CD1c-positive myeloid dendritic cell (primary cell): ENCODE measurements at regions not wholly inside any gene's neighbourhood (a gene's known extent, or its start where the extent isn't known, plus 50 kb on each side); places are given as distances from the start of the nearest gene placed in this dataset.
"Not testable (repeated sequence)": the region's sequence is repeated elsewhere in the genome, so short reads cannot be mapped to it uniquely, and the experiment has no call there.

Experiments used
- DNase-seq: peaks from one replicate; pipeline ENCODE4 v3.0.0-alpha.2; 2016; ENCODE audit errors: extremely low spot score

- DNase-seq = not testable (repeated sequence)
These were observed 183.7 kb upstream of the AKAP13 start for GRCh38 chr15:85196697-85197096.

GRCh38 chr15:85197582-85197981 is 182.8 kb upstream of the AKAP13 start:
- not testable (repeated sequence) for DNase-seq

DNA sequence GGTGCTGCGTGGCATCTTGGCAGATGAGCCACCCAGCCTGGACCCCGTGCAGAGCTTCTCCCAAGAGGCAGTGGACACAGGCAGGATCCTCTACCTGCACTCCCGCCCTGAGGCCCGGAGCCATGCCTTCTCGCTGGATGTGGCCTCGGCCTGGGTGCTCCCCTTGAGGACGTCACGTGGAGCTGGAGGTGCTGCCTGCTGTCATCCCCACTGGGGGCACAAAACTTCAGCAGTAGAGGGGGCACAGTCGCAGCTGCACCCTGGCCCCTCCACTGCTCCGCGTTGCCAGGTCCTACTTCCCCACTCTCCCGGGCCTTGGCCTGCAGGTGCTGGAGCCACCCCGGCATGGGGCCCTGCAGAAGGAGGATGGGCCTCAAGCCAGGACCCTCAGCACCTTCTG is 182.0 kb upstream of the AKAP13 start:
- not testable (repeated sequence) for DNase-seq

GRCh38 chr15:85200215-85200614 is 180.2 kb upstream of the AKAP13 start:
- not testable (repeated sequence) for DNase-seq

- DNase-seq = not testable (repeated sequence)
These were observed 179.1 kb upstream of the AKAP13 start for GRCh38 chr15:85201118-85201793.

GRCh38 chr15:85204481-85204880 is 175.9 kb upstream of the AKAP13 start:
- DNase-seq = not testable (repeated sequence)

DNA sequence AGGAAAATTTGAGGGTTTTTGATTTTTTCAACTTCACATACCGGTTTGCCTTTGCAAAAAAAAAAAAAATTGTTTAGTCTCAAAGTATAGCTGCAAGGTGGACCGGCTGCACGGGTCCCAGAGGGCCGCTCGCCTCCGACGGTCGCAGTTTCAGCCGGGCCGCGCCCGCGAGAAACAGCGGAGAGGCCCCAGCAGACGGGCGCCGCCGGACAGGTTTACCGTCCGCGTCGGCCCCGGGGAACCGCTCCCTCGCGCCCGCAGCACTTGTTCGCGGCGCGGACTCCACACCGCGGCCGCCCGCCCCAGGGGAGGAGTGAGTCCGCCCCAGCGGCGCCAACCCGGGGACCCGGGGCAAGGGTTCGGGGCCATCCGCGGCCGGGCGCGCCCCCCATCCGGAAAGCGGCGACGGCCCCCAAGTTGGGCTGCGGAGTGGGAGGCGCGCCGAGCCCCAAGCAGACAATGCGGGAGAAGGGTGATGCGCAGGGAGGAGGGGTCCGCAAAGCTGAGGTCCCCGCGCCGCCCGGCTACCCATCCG is 146.5 kb upstream of the AKAP13 start:
- not testable (repeated sequence) for DNase-seq

DNA sequence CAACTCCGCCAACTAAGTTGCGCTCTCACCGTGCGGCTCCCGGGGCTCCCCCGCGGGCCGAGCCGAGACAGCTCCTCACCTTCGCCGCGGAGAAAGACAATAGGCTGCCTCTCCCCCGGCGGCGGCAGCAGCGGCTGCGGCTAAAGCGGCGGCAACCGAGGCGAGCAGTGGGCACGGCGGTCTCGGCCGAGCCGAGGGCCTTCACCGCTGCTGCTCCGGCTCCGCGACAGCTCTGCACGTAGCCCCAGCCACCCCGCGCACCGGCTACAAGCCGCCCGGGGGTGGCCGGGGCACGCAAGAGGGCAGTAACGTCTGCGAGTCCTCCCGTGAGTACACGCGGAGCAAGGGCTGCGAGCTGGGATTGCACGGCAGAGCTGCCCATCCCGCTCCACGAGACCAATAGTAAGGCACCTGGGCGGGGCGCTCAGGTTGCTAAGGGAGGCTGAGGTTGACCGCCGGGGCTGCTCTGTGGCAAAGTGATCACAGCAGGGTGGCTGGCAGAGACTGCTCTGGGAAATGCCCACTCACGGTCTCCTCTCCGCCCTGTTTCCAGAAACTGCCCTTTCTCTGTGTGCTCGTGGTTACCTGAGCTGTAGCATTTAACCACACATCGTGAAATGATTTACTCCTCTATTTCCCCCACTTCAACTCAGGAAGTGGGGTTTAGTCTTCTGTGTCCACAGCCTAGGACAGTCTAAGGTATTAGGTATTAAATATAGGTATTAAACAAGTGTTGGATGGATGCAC is 145.8 kb upstream of the AKAP13 start:
- DNase-seq = not testable (repeated sequence)

GRCh38 chr15:85244056-85244455 is 136.3 kb upstream of the AKAP13 start:
- DNase-seq = not testable (repeated sequence)

DNA sequence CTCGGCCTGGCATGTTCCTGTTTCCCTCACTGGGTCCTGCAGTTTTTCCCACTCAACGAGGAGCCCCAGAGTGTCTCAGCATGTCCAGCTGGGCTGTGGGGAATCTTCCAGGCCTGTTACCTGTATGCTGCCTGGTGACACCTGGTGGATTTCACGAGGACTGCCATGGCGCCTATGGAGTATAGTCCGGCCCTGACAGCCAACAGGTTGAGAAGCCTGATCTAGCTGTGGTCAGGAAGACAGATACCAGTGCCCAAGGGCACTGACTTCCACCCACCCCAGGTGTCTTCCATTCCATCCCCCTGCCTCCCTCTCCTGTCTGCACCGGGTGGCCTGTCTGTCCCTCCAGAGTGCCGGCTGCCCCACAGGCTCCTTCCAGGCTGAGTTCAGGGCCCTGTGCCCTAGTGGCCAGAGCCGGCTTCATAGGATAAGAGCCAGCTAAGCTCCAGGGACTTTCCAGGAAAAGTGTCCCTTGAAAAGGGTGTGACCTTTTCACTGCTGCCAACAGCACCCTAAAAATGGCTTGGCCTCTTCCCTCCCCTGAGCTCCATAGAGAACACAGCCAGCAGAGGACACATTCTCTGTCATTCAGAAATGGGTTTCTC is 129.4 kb upstream of the AKAP13 start:
- not testable (repeated sequence) for DNase-seq

DNA sequence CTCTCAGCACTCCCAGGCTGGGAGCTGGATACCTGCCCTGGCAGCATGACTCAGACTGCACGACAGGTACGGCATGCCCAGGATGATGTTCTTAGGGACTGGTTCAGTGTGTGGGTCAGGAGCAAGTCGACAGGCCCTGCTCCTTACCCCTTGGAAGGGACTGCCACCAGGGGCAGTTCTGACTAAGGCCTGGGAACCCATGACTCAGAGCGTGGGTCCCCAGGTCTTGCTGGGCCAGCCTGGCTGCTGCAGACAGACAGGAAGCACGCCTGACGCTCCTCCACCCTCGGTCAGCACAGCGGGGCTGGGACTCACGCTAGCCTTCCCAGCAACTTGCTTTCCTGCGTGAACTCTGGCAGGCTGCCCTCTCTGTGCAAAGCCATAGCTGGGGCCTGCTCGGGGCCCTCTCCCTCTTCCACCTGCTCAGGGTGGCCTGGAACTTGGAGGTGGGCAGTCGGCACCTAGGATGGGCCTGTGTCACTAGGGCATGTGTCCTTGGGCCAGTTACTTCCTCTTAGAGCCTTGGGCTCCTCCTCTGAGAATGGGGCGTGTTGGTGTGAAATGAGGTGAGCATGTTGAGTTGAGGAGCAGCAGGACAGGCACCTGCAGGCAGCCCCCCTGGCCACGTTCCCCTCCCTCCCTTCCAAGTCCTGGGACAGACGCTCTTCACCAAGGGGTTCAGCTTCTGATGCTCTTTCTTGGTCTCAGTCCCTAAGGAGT is 127.0 kb upstream of the AKAP13 start:
- peak; percentile 7 for DNase-seq

- not testable (repeated sequence) for DNase-seq
These were observed 125.4 kb upstream of the AKAP13 start for GRCh38 chr15:85254961-85255360.

GRCh38 chr15:85255502-85255901 is 124.9 kb upstream of the AKAP13 start:
- DNase-seq = not testable (repeated sequence)

DNA sequence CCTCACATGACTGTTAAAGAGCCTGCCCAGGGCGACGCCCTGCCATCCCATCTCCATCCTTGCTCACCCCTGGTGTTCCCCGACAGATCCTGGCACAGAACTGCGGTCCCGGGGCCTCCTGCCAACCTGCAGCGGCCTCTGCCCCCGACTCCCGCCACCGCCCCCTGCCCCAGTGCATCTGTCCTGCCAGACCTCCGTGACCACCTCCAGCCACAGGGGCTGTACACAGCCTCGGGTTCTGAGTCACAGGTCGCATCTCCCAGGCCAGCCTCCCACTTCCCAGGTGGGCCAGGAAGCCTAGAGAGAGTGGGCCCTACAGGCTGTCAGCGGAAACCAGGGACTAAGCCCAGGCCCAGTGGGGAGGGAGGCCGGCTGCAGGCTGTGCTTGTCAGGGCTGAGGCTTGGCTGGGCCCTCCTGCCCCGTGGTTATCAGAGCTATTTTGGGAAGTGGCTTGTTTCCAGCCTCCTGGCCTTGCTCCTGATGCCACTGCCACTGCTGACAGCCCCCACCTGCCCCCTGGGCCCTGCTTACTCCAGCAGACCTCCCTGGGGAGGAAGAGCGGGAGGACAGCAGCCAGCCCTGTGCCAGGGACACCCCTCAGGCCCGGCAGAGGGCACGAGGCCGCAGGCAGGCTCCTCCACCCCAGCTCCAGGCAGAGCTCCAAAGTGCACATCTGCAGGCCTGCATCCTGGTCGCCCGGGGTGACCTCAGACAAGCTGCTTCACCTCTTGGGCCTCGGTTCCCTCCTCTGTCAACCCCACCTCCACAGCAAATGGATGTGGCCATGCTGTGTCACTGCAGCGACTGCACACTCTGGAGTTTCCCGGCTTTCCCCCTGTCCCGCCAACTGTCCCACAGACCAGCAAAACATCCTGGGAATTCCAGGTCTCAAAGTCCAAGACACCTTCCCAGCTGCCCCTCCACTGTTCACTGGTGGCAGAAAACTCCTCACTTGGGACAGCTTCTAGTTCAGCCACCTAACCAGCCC is 124.1 kb upstream of the AKAP13 start:
- DNase-seq = not testable (repeated sequence)

- not testable (repeated sequence) for DNase-seq
These were observed 122.3 kb upstream of the AKAP13 start for GRCh38 chr15:85258062-85258445.

DNA sequence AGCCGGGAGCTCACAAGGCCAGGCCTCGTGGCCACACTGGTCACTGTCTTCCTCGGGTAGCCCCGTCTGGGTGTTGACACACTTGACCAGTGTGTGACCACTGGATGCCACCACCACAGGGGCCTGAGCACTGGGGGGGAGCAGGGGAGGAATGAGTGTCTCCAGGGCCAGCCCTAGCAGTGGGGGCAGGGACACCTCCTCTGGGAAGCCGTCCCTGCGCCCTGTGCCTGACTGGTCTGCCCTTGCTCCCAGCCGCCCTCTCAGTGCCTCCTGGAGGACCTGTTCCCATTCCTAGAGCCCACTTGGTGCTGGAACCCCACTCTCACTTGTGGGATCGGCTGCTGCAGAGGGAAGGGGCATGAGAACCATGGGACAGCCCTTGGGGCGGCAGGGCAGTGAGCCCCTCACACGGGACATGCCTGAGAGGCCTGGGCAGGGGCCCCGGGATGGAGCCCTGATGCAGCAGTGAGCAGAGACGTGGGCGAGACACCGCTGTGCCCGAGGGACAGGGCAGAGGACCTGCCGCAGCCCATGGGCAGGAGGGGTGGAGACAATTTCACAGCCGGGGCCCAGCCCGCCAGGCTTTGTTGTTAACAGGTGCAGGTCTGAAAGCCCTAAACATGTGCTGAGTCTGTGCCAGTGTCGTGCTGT is 121.7 kb upstream of the AKAP13 start:
- DNase-seq = not testable (repeated sequence)

DNA sequence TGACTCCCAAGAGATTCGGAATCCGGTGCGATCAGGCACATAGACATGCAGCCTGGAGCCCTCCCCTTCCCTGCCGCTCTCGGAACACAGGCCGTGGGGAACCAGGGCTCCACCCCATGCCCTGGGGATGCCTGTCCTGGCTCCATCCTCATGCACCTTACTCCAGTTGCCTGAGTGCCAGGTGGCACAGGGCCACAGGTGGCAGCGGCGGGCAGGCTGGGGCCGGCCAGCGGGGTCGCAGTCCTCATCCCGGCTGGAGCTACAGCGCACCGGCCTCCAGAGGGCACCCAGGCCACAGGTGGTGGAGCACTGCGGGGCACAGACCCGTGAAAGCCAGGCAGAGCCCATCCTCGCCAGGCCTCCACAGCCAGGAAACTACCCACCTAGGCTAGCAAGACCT is 119.9 kb upstream of the AKAP13 start:
- not testable (repeated sequence) for DNase-seq

DNA sequence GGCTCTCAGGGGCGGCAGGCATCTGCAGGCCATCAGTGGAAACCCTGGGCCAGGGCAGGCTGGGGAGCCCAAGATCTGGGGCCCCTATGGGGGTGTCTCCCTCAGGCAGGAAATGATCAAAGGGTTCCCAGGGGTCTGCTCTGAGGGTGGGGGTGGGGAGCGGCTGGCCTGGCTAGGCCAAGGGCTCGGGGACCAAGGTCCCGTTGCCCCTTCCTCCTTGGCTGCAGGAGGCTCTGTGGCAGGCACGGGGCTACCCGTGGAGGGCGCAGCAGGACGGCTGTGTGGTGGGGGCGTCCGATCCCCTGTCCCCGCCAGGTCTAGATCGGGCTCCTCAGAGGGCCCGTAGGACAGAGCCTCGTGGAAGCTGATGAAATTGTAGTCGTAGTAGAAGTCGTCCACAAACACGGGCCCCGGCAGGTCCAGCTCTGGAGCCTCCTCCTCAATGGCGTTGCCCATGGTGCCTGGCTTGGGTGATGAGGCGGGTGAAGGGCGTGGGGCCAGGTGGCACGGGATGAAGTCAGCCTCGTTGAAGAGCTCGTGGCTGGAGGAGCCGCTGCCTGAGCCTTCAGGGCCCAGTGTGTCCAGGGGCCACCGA is 117.8 kb upstream of the AKAP13 start:
- not testable (repeated sequence) for DNase-seq

GRCh38 chr15:85263842-85264440 is 116.5 kb upstream of the AKAP13 start:
- not testable (repeated sequence) for DNase-seq
